ENCODE measurements at regions not wholly inside any gene's neighbourhood (a gene's known extent, or its start where the extent isn't known, plus 50 kb on each side); places are given as distances from the start of the nearest gene placed in this dataset.

- Histone ChIP-seq H3K4me1 (ENCODE audit: control insufficient read depth in 1 of 2, insufficient read depth in 2 of 2, low read length in 2 of 2) (no peaks in the 10 kb centered on the region), H3K36me3 (ENCODE audit: control insufficient read depth in 1 of 2, insufficient read depth in 2 of 2, low read length in 2 of 2) (no peaks in the 10 kb centered on the region), H3K9me3 (ENCODE audit: control insufficient read depth in 1 of 2, low read length in 2 of 2) (peaks cover 0 to 5% of the 10 kb centered on the region in 2 donors), H3K27ac (ENCODE audit: low read depth, low read length) (no peak overlapping the region), H3K27me3 (ENCODE audit: control insufficient read depth in 1 of 2, insufficient read depth in 2 of 2, low read length in 2 of 2) (no peaks in the 10 kb centered on the region), H3K9ac (ENCODE audit: low read depth in 1 of 2, low read length in 2 of 2) (no peak overlapping the region), H3K4me3 (ENCODE audit: low read depth in 1 of 2, low read length in 2 of 2) (no peak overlapping the region)
Observed at GRCh38 chr2:83674050-83674449, 785.0 kb downstream of the SUCLG1 start.

DNA sequence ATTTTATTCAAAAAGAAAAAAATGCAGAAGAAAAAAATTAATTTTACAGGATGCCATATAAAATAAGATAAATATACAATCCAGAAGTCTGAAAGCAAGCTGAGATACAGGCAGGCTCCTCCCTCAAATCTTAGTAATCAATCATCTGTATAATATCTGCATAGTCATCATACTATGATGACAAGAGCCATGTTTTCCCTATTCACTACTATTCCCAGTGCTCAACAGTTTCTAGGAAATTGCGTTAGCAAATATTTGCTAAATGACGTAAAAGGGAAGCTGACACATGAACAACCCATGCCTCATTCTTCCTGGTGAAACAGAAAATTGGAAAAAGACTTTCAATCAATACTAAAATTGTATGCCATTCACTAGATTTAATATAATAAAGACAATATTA, 793.2 kb downstream of the SUCLG1 start:
- Histone ChIP-seq H3K27me3 (ENCODE audit: control insufficient read depth in 1 of 2, insufficient read depth in 2 of 2, low read length in 2 of 2) (no peaks in the 10 kb centered on the region), H3K4me1 (ENCODE audit: control insufficient read depth in 1 of 2, insufficient read depth in 2 of 2, low read length in 2 of 2) (no peaks in the 10 kb centered on the region), H3K9ac (ENCODE audit: low read depth in 1 of 2, low read length in 2 of 2) (no peak overlapping the region), H3K36me3 (ENCODE audit: control insufficient read depth in 1 of 2, insufficient read depth in 2 of 2, low read length in 2 of 2) (no peaks in the 10 kb centered on the region), H3K27ac (ENCODE audit: low read depth, low read length) (no peak overlapping the region), H3K9me3 (ENCODE audit: control insufficient read depth in 1 of 2, low read length in 2 of 2) (no peaks in the 10 kb centered on the region), H3K4me3 (ENCODE audit: low read depth in 1 of 2, low read length in 2 of 2) (no peak overlapping the region)

- H3K4me3 ChIP-seq (ENCODE audit: low read depth in 1 of 2, low read length in 2 of 2) = no peak overlapping the region
- H3K9ac ChIP-seq (ENCODE audit: low read depth in 1 of 2, low read length in 2 of 2) = no peak overlapping the region
- no peaks in the 10 kb centered on the region for H3K4me1 ChIP-seq (ENCODE audit: control insufficient read depth in 1 of 2, insufficient read depth in 2 of 2, low read length in 2 of 2)
- H3K36me3 ChIP-seq (ENCODE audit: control insufficient read depth in 1 of 2, insufficient read depth in 2 of 2, low read length in 2 of 2) = no peaks in the 10 kb centered on the region
- H3K27me3 ChIP-seq (ENCODE audit: control insufficient read depth in 1 of 2, insufficient read depth in 2 of 2, low read length in 2 of 2) = no peaks in the 10 kb centered on the region
- H3K9me3 ChIP-seq (ENCODE audit: control insufficient read depth in 1 of 2, low read length in 2 of 2) = no peaks in the 10 kb centered on the region
- H3K27ac ChIP-seq (ENCODE audit: low read depth, low read length) = no peak overlapping the region
Observed at GRCh38 chr2:83665154-83665553, 793.9 kb downstream of the SUCLG1 start.

DNA sequence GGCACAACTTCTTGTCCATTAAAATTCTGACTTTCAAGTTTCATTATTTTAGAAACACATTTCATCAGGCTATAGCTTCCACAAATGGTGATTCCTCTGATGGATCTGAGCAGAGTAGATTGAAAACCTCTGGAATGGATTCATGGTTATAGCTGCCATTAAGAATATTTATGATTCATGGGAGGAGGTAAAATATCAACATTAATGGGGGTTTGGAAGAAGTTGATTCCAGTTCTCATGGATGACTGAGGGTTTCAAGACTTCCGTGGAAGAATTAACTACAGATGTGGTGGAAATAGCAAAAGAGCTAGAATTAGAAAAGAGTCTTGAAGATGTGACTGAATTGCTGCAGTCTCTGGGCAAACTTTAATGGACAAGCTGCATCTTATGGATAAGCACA, 797.4 kb downstream of the SUCLG1 start:
- H3K27ac ChIP-seq (ENCODE audit: low read depth, low read length) = no peak overlapping the region
- no peak overlapping the region for H3K4me3 ChIP-seq (ENCODE audit: low read depth in 1 of 2, low read length in 2 of 2)
- H3K27me3 ChIP-seq (ENCODE audit: control insufficient read depth in 1 of 2, insufficient read depth in 2 of 2, low read length in 2 of 2) = no peaks in the 10 kb centered on the region
- H3K36me3 ChIP-seq (ENCODE audit: control insufficient read depth in 1 of 2, insufficient read depth in 2 of 2, low read length in 2 of 2) = no peaks in the 10 kb centered on the region
- no peaks in the 10 kb centered on the region for H3K9me3 ChIP-seq (ENCODE audit: control insufficient read depth in 1 of 2, low read length in 2 of 2)
- H3K4me1 ChIP-seq (ENCODE audit: control insufficient read depth in 1 of 2, insufficient read depth in 2 of 2, low read length in 2 of 2) = no peaks in the 10 kb centered on the region
- no peak overlapping the region for H3K9ac ChIP-seq (ENCODE audit: low read depth in 1 of 2, low read length in 2 of 2)

- Histone ChIP-seq H3K9me3 (ENCODE audit: control insufficient read depth in 1 of 2, low read length in 2 of 2) (no peaks in the 10 kb centered on the region), H3K27ac (ENCODE audit: low read depth, low read length) (no peak overlapping the region), H3K4me1 (ENCODE audit: control insufficient read depth in 1 of 2, insufficient read depth in 2 of 2, low read length in 2 of 2) (no peaks in the 10 kb centered on the region), H3K36me3 (ENCODE audit: control insufficient read depth in 1 of 2, insufficient read depth in 2 of 2, low read length in 2 of 2) (no peaks in the 10 kb centered on the region), H3K4me3 (ENCODE audit: low read depth in 1 of 2, low read length in 2 of 2) (no peak overlapping the region), H3K27me3 (ENCODE audit: control insufficient read depth in 1 of 2, insufficient read depth in 2 of 2, low read length in 2 of 2) (no peaks in the 10 kb centered on the region), H3K9ac (ENCODE audit: low read depth in 1 of 2, low read length in 2 of 2) (no peak overlapping the region)
Observed at GRCh38 chr2:83654091-83654611, 804.9 kb downstream of the SUCLG1 start.

- H3K4me1 ChIP-seq (ENCODE audit: control insufficient read depth in 1 of 2, insufficient read depth in 2 of 2, low read length in 2 of 2) = no peaks in the 10 kb centered on the region
- no peak overlapping the region for H3K9ac ChIP-seq (ENCODE audit: low read depth in 1 of 2, low read length in 2 of 2)
- no peaks in the 10 kb centered on the region for H3K27me3 ChIP-seq (ENCODE audit: control insufficient read depth in 1 of 2, insufficient read depth in 2 of 2, low read length in 2 of 2)
- H3K9me3 ChIP-seq (ENCODE audit: control insufficient read depth in 1 of 2, low read length in 2 of 2) = no peaks in the 10 kb centered on the region
- H3K27ac ChIP-seq (ENCODE audit: low read depth, low read length) = no peak overlapping the region
- no peaks in the 10 kb centered on the region for H3K36me3 ChIP-seq (ENCODE audit: control insufficient read depth in 1 of 2, insufficient read depth in 2 of 2, low read length in 2 of 2)
- no peak overlapping the region for H3K4me3 ChIP-seq (ENCODE audit: low read depth in 1 of 2, low read length in 2 of 2)
Observed at GRCh38 chr2:83650898-83651297, 808.2 kb downstream of the SUCLG1 start.

GRCh38 chr2:83650161-83650560, 808.9 kb downstream of the SUCLG1 start:
- Histone ChIP-seq H3K36me3 (ENCODE audit: control insufficient read depth in 1 of 2, insufficient read depth in 2 of 2, low read length in 2 of 2) (no peaks in the 10 kb centered on the region), H3K9me3 (ENCODE audit: control insufficient read depth in 1 of 2, low read length in 2 of 2) (no peaks in the 10 kb centered on the region), H3K4me3 (ENCODE audit: low read depth in 1 of 2, low read length in 2 of 2) (no peak overlapping the region), H3K27ac (ENCODE audit: low read depth, low read length) (no peak overlapping the region), H3K27me3 (ENCODE audit: control insufficient read depth in 1 of 2, insufficient read depth in 2 of 2, low read length in 2 of 2) (no peaks in the 10 kb centered on the region), H3K4me1 (ENCODE audit: control insufficient read depth in 1 of 2, insufficient read depth in 2 of 2, low read length in 2 of 2) (no peaks in the 10 kb centered on the region), H3K9ac (ENCODE audit: low read depth in 1 of 2, low read length in 2 of 2) (no peak overlapping the region)

DNA sequence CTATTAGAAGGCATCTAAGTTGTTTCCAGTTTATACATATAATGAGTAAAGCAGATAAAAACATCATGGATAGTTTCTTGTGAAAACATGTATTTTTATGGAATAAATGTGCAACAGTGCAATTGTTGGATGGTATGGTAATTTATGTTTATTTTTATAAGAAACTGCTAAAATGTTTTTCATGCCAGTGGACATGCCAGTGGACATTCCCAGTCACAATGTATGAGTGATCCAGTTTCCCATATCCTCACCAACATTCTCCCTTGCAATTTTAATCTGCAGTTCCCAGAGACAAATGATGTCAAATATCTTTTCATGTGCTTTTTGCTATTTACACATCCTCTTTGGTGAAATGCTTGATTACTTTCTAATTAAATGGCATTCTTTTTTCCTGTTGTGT, 818.6 kb downstream of the SUCLG1 start:
- Histone ChIP-seq H3K9ac (ENCODE audit: low read depth in 1 of 2, low read length in 2 of 2) (no peak overlapping the region), H3K9me3 (ENCODE audit: control insufficient read depth in 1 of 2, low read length in 2 of 2) (no peaks in the 10 kb centered on the region), H3K4me1 (ENCODE audit: control insufficient read depth in 1 of 2, insufficient read depth in 2 of 2, low read length in 2 of 2) (no peaks in the 10 kb centered on the region), H3K36me3 (ENCODE audit: control insufficient read depth in 1 of 2, insufficient read depth in 2 of 2, low read length in 2 of 2) (no peaks in the 10 kb centered on the region), H3K27me3 (ENCODE audit: control insufficient read depth in 1 of 2, insufficient read depth in 2 of 2, low read length in 2 of 2) (no peaks in the 10 kb centered on the region), H3K4me3 (ENCODE audit: low read depth in 1 of 2, low read length in 2 of 2) (no peak overlapping the region), H3K27ac (ENCODE audit: low read depth, low read length) (no peak overlapping the region)

DNA sequence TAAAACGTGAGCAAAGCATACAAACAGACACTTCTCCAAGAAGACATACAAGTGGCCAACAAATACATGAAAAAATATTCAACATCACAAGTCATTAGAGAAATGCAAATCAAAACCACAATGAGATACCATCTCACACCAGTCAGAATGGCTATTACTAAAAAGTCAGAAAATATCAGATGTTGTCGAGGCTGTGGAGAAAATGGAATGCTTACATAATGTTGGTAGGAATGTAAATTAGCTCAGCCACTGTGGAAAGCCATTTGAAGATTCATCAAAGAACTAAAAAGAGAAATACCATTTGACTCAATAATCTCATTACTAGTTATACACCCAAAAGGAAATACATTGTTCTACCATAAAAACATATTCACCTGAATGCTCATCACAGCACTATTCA, 825.7 kb downstream of the SUCLG1 start:
- no peak overlapping the region for H3K9ac ChIP-seq (ENCODE audit: low read depth in 1 of 2, low read length in 2 of 2)
- no peaks in the 10 kb centered on the region for H3K4me1 ChIP-seq (ENCODE audit: control insufficient read depth in 1 of 2, insufficient read depth in 2 of 2, low read length in 2 of 2)
- no peaks in the 10 kb centered on the region for H3K36me3 ChIP-seq (ENCODE audit: control insufficient read depth in 1 of 2, insufficient read depth in 2 of 2, low read length in 2 of 2)
- no peak overlapping the region for H3K4me3 ChIP-seq (ENCODE audit: low read depth in 1 of 2, low read length in 2 of 2)
- H3K9me3 ChIP-seq (ENCODE audit: control insufficient read depth in 1 of 2, low read length in 2 of 2) = no peaks in the 10 kb centered on the region
- H3K27me3 ChIP-seq (ENCODE audit: control insufficient read depth in 1 of 2, insufficient read depth in 2 of 2, low read length in 2 of 2) = no peaks in the 10 kb centered on the region
- H3K27ac ChIP-seq (ENCODE audit: low read depth, low read length) = no peak overlapping the region

- H3K4me3 ChIP-seq (ENCODE audit: low read depth in 1 of 2, low read length in 2 of 2) = no peak overlapping the region
- no peaks in the 10 kb centered on the region for H3K9me3 ChIP-seq (ENCODE audit: control insufficient read depth in 1 of 2, low read length in 2 of 2)
- no peaks in the 10 kb centered on the region for H3K27me3 ChIP-seq (ENCODE audit: control insufficient read depth in 1 of 2, insufficient read depth in 2 of 2, low read length in 2 of 2)
- no peaks in the 10 kb centered on the region for H3K36me3 ChIP-seq (ENCODE audit: control insufficient read depth in 1 of 2, insufficient read depth in 2 of 2, low read length in 2 of 2)
- no peak overlapping the region for H3K27ac ChIP-seq (ENCODE audit: low read depth, low read length)
- no peaks in the 10 kb centered on the region for H3K4me1 ChIP-seq (ENCODE audit: control insufficient read depth in 1 of 2, insufficient read depth in 2 of 2, low read length in 2 of 2)
- no peak overlapping the region for H3K9ac ChIP-seq (ENCODE audit: low read depth in 1 of 2, low read length in 2 of 2)
Observed at GRCh38 chr2:83630351-83630750, 828.7 kb downstream of the SUCLG1 start.

- Histone ChIP-seq H3K9ac (ENCODE audit: low read depth in 1 of 2, low read length in 2 of 2) (no peak overlapping the region), H3K27me3 (ENCODE audit: control insufficient read depth in 1 of 2, insufficient read depth in 2 of 2, low read length in 2 of 2) (no peaks in the 10 kb centered on the region), H3K27ac (ENCODE audit: low read depth, low read length) (no peak overlapping the region), H3K4me3 (ENCODE audit: low read depth in 1 of 2, low read length in 2 of 2) (no peak overlapping the region), H3K4me1 (ENCODE audit: control insufficient read depth in 1 of 2, insufficient read depth in 2 of 2, low read length in 2 of 2) (no peaks in the 10 kb centered on the region), H3K9me3 (ENCODE audit: control insufficient read depth in 1 of 2, low read length in 2 of 2) (peaks cover 0 to 2% of the 10 kb centered on the region in 2 donors), H3K36me3 (ENCODE audit: control insufficient read depth in 1 of 2, insufficient read depth in 2 of 2, low read length in 2 of 2) (no peaks in the 10 kb centered on the region)
Observed at GRCh38 chr2:83615511-83615910, 843.6 kb downstream of the SUCLG1 start.

Data from duodenal mucosa (tissue), 2 donors.